H9 (cell line): ENCODE measurements at regions not wholly inside any gene's neighbourhood (a gene's known extent, or its start where the extent isn't known, plus 50 kb on each side); places are given as distances from the start of the nearest gene placed in this dataset.

Experiments used
- DNase-seq: peaks from one replicate; pipeline ENCODE4 v3.0.0-alpha.2; 2017
- H2AFZ ChIP-seq: one replicate; pipeline ENCODE4 v1.6.1; 2013; ENCODE audit warnings: mild to moderate bottlenecking, low read length, control low read depth, moderate library complexity
- H2AK5ac ChIP-seq: 2 replicates; pipeline ENCODE4 v1.6.1; 2013; ENCODE audit warnings: low read length, control low read depth, mixed read lengths; ENCODE audit not compliant: insufficient read length
- H2BK120ac ChIP-seq: one replicate; pipeline ENCODE4 v1.6.1; 2013; ENCODE audit warnings: low read depth, mild to moderate bottlenecking, low read length, control low read depth, inconsistent platforms; ENCODE audit not compliant: poor library complexity, severe bottlenecking
- H2BK12ac ChIP-seq: 2 replicates; pipeline ENCODE4 v1.6.1; 2013; ENCODE audit warnings: low read length, control low read depth, mixed read lengths, low read depth; ENCODE audit not compliant: insufficient read length
- H2BK15ac ChIP-seq: 2 replicates; pipeline ENCODE4 v1.6.1; 2013; ENCODE audit warnings: low read depth, low read length, control low read depth
- H2BK20ac ChIP-seq: one replicate; pipeline ENCODE4 v1.6.1; 2013; ENCODE audit warnings: low read depth, mild to moderate bottlenecking, low read length, control low read depth, inconsistent platforms; ENCODE audit not compliant: poor library complexity, severe bottlenecking
- H2BK5ac ChIP-seq: 2 replicates; pipeline ENCODE4 v1.6.1; 2013; ENCODE audit warnings: low read length, control low read depth, mixed read lengths; ENCODE audit not compliant: insufficient read length
- H3K14ac ChIP-seq: 2 replicates; pipeline ENCODE4 v1.6.1; 2013; ENCODE audit warnings: low read length, control low read depth; ENCODE audit not compliant: insufficient read depth
- H3K18ac ChIP-seq: 2 replicates; pipeline ENCODE4 v1.6.1; 2013; ENCODE audit warnings: low read depth, mild to moderate bottlenecking, mixed read lengths, low read length, control low read depth; ENCODE audit not compliant: insufficient read length
- H3K23ac ChIP-seq: 2 replicates; pipeline ENCODE4 v1.6.1; 2013; ENCODE audit warnings: low read length, control low read depth, mixed read lengths, low read depth; ENCODE audit not compliant: insufficient read length
- H3K23me2 ChIP-seq: 2 replicates; pipeline ENCODE4 v1.6.1; 2013; ENCODE audit warnings: low read depth, mild to moderate bottlenecking, mixed read lengths, low read length, control low read depth; ENCODE audit not compliant: insufficient read length, poor library complexity, severe bottlenecking
- H3K27ac ChIP-seq: 2 replicates; pipeline ENCODE4 v1.5.1; 2013; ENCODE audit warnings: low read length, control low read depth, mixed read lengths, low read depth; ENCODE audit not compliant: insufficient read length
- H3K27me3 ChIP-seq: 2 replicates; pipeline ENCODE4 v1.6.1; 2013; ENCODE audit warnings: low read length, control low read depth, inconsistent platforms; ENCODE audit not compliant: insufficient read depth
- H3K4ac ChIP-seq: 2 replicates; pipeline ENCODE4 v1.6.1; 2013; ENCODE audit warnings: low read depth, mild to moderate bottlenecking, control low read depth, inconsistent platforms, low read length, moderate library complexity
- H3K4me1 ChIP-seq: 2 replicates; pipeline ENCODE4 v1.6.1; 2013; ENCODE audit warnings: low read length, control low read depth, inconsistent platforms; ENCODE audit not compliant: insufficient read depth
- H3K4me2 ChIP-seq: 2 replicates; pipeline ENCODE4 v1.6.1; 2013; ENCODE audit warnings: low read length, control low read depth, mixed read lengths; ENCODE audit not compliant: insufficient read length, insufficient read depth
- H3K56ac ChIP-seq: 2 replicates; pipeline ENCODE4 v1.6.1; 2013; ENCODE audit warnings: low read depth, mild to moderate bottlenecking, mixed read lengths, low read length, control low read depth; ENCODE audit not compliant: insufficient read length
- H3K79me1 ChIP-seq: 2 replicates; pipeline ENCODE4 v1.6.1; 2013; ENCODE audit warnings: low read depth, mild to moderate bottlenecking, moderate library complexity, low read length, control low read depth, inconsistent platforms; ENCODE audit not compliant: insufficient read depth, poor library complexity, severe bottlenecking
- H3K79me2 ChIP-seq: 2 replicates; pipeline ENCODE4 v1.6.1; 2013; ENCODE audit warnings: low read length, control low read depth, inconsistent platforms; ENCODE audit not compliant: insufficient read depth
- H3K9ac ChIP-seq: 2 replicates; pipeline ENCODE4 v1.6.1; 2013; ENCODE audit warnings: low read length, control low read depth, mixed read lengths; ENCODE audit not compliant: insufficient read length; ENCODE audit errors: extremely low read depth
- H3K9me3 ChIP-seq: one replicate; pipeline ENCODE4 v1.6.1; 2013; ENCODE audit warnings: low read depth, low read length, inconsistent platforms; ENCODE audit not compliant: control insufficient read depth
- H3T11ph ChIP-seq: one replicate; pipeline ENCODE4 v1.6.1; 2013; ENCODE audit warnings: mild to moderate bottlenecking, low read length, control low read depth, inconsistent platforms
- H4K20me1 ChIP-seq: one replicate; pipeline ENCODE4 v1.6.1; 2013; ENCODE audit not compliant: control insufficient read depth, insufficient read length, insufficient read depth
- H4K5ac ChIP-seq: 2 replicates; pipeline ENCODE4 v1.6.1; 2013; ENCODE audit warnings: low read depth, mild to moderate bottlenecking, mixed read lengths, low read length, control low read depth; ENCODE audit not compliant: insufficient read length
- H4K8ac ChIP-seq: replicated peaks from 2 replicates; pipeline ENCODE4 v1.6.1; 2013; ENCODE audit warnings: low read length, control low read depth, mixed read lengths, low read depth; ENCODE audit not compliant: insufficient read length
- H4K91ac ChIP-seq: 2 replicates; pipeline ENCODE4 v1.6.1; 2013; ENCODE audit warnings: low read depth, mild to moderate bottlenecking, moderate library complexity, mixed read lengths, low read length, control low read depth; ENCODE audit not compliant: insufficient read length
- H3K27ac Mint-ChIP-seq, 3 experiments: 2 replicates in 2 of 3; 3 replicates in 1 of 3; pipeline ENCODE4 v1.8.0; 2020 to 2021; ENCODE audit warnings: mixed read lengths in 3 of 3, mild to moderate bottlenecking in 1 of 3, moderate library complexity in 1 of 3
- H3K27me3 Mint-ChIP-seq: 2 replicates; pipeline ENCODE4 v1.8.0; 2021; ENCODE audit warnings: low read depth, mild to moderate bottlenecking, moderate library complexity, mixed read lengths
- H3K36me3 Mint-ChIP-seq, 3 experiments: 2 replicates in 2 of 3; 3 replicates in 1 of 3; pipeline ENCODE4 v1.8.0; 2020 to 2021; ENCODE audit warnings: low read depth in 3 of 3, mixed read lengths in 3 of 3; ENCODE audit not compliant: insufficient read depth in 1 of 3
- H3K4me1 Mint-ChIP-seq, 2 experiments: 2 replicates each; pipeline ENCODE4 v1.8.0; 2020; ENCODE audit warnings: mixed read lengths in 2 of 2
- H3K4me3 Mint-ChIP-seq, 2 experiments: 2 replicates in 1 of 2; 3 replicates in 1 of 2; pipeline ENCODE4 v1.8.0; 2020 to 2021; ENCODE audit warnings: mild to moderate bottlenecking in 2 of 2, mixed read lengths in 2 of 2, moderate library complexity in 1 of 2
- H3K9me3 Mint-ChIP-seq, 2 experiments: 2 replicates in 1 of 2; 3 replicates in 1 of 2; pipeline ENCODE4 v1.8.0; 2020; ENCODE audit warnings: mild to moderate bottlenecking in 2 of 2, mixed read lengths in 2 of 2, moderate library complexity in 1 of 2
- WGBS: extraction: QIAGEN DNeasy Blood & Tissue Kit; methylation state at CpG from one replicate; pipeline ENCODE4 v1.1.7; 2013; ENCODE audit warnings: missing lambda C conversion rate, low lambda C conversion rate, mixed read lengths; ENCODE audit not compliant: insufficient read length; ENCODE audit errors: extremely low coverage; 5-methylcytosine and 5-hydroxymethylcytosine counted together
- TF ChIP-seq, protein P1 (sequence below): fragments of 200-600 bp; sonication (generic); conservative IDR thresholded peaks from 3 replicates; pipeline ENCODE4 v1.8.0; 2021; ENCODE audit warnings: antibody characterized with exemption, mild to moderate bottlenecking

DNA sequence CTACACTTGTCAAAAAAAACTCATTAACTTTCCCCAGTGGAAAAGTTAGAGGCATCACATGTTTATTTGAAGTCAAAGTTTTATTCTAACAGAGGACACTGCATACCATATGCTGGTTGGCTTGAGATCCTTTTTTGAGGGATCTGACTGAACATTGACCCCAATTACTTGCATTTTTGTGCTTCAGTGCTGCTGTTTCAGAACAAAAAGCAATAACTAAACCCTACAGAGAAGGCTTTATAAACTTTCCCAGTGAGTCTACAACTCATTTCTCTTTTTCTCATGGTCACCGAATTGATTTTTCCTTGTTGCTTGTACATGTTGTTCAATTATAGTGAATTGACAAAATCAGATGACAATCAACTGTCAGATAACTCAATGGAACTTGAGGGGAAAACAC, 69.3 kb upstream of the PHYHIPL start:
- Histone ChIP-seq H3K9ac (no peak overlapping the region), H4K8ac (no peak overlapping the region), H3K27ac (no peak overlapping the region), H4K5ac (no peak overlapping the region), H2AK5ac (no peak overlapping the region), H3K79me2 (no peaks in the 10 kb centered on the region), H3K4me2 (no peak overlapping the region), H3K23ac (no peak overlapping the region), H2BK120ac (no peak overlapping the region), H2AFZ (no peak overlapping the region), H3K18ac (no peak overlapping the region), H2BK20ac (no peak overlapping the region), H2BK5ac (no peak overlapping the region), H3K56ac (no peak overlapping the region), H3K9me3 (no peaks in the 10 kb centered on the region), H3K14ac (no peak overlapping the region), H3K4me1 (no peaks in the 10 kb centered on the region), H3K27me3 (no peaks in the 10 kb centered on the region), H3K23me2 (no peaks in the 10 kb centered on the region), H2BK12ac (no peak overlapping the region), H4K91ac (no peak overlapping the region), H2BK15ac (no peak overlapping the region), H3T11ph (no peak overlapping the region), H3K79me1 (no peaks in the 10 kb centered on the region), H3K4ac (no peak overlapping the region), H4K20me1 (no peaks in the 10 kb centered on the region)
- Mint-ChIP-seq H3K4me3 (no peak overlapping the region), H3K27me3 (peaks cover 12% of the 10 kb centered on the region), H3K36me3 (no peaks in the 10 kb centered on the region), H3K9me3 (no peaks in the 10 kb centered on the region), H3K27ac (no peak overlapping the region), H3K4me1 (peaks cover 7 to 10% of the 10 kb centered on the region in 2 experiments)
- no CpG with 5 or more reads among the region's 1 CpG for WGBS
- TF ChIP-seq, protein P1, sequence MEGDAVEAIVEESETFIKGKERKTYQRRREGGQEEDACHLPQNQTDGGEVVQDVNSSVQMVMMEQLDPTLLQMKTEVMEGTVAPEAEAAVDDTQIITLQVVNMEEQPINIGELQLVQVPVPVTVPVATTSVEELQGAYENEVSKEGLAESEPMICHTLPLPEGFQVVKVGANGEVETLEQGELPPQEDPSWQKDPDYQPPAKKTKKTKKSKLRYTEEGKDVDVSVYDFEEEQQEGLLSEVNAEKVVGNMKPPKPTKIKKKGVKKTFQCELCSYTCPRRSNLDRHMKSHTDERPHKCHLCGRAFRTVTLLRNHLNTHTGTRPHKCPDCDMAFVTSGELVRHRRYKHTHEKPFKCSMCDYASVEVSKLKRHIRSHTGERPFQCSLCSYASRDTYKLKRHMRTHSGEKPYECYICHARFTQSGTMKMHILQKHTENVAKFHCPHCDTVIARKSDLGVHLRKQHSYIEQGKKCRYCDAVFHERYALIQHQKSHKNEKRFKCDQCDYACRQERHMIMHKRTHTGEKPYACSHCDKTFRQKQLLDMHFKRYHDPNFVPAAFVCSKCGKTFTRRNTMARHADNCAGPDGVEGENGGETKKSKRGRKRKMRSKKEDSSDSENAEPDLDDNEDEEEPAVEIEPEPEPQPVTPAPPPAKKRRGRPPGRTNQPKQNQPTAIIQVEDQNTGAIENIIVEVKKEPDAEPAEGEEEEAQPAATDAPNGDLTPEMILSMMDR, result no peak
- no peak for DNase-seq
